HL-60 (cell line): ENCODE measurements at regions not wholly inside any gene's neighbourhood (a gene's known extent, or its start where the extent isn't known, plus 50 kb on each side); places are given as distances from the start of the nearest gene placed in this dataset.

Experiments
- GABPA ChIP-seq: IDR thresholded peaks from 2 replicates; pipeline ENCODE4 v1.6.1; 2012; ENCODE audit warnings: low read depth
- POLR2AphosphoS5 ChIP-seq: IDR thresholded peaks from 2 replicates; pipeline ENCODE4 v1.6.1; 2012; ENCODE audit warnings: low read depth
- TF ChIP-seq, protein P1 (sequence below): IDR thresholded peaks from 2 replicates; pipeline ENCODE4 v1.6.1; 2012; ENCODE audit warnings: low read depth; ENCODE audit not compliant: insufficient replicate concordance
- TF ChIP-seq, protein P2 (sequence below): IDR thresholded peaks from one replicate; pipeline ENCODE4 v1.5.1; 2011; ENCODE audit warnings: low read length, control low read depth, inconsistent platforms; ENCODE audit not compliant: insufficient read depth

DNA sequence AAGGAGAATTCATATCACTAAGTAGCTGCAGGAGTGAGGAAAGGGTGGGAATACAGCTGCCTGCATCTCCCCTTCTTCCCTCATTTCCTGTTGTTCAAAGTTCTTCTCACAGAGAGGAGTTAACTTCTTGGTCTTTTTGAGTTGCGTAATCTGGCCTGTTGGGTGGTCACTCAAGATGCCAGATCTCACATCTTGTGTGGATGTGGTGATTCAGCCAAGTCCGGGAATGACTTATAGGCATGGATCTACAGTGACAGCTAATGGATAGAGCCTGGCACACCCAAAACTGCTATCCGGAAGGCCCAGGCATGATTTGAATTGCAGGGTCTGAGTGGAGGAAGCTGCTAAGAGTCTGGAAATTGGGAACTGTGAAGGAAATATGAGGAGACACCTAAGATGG lies 100.2 kb upstream of the SLC35B3 start:
- TF ChIP-seq, protein P1, sequence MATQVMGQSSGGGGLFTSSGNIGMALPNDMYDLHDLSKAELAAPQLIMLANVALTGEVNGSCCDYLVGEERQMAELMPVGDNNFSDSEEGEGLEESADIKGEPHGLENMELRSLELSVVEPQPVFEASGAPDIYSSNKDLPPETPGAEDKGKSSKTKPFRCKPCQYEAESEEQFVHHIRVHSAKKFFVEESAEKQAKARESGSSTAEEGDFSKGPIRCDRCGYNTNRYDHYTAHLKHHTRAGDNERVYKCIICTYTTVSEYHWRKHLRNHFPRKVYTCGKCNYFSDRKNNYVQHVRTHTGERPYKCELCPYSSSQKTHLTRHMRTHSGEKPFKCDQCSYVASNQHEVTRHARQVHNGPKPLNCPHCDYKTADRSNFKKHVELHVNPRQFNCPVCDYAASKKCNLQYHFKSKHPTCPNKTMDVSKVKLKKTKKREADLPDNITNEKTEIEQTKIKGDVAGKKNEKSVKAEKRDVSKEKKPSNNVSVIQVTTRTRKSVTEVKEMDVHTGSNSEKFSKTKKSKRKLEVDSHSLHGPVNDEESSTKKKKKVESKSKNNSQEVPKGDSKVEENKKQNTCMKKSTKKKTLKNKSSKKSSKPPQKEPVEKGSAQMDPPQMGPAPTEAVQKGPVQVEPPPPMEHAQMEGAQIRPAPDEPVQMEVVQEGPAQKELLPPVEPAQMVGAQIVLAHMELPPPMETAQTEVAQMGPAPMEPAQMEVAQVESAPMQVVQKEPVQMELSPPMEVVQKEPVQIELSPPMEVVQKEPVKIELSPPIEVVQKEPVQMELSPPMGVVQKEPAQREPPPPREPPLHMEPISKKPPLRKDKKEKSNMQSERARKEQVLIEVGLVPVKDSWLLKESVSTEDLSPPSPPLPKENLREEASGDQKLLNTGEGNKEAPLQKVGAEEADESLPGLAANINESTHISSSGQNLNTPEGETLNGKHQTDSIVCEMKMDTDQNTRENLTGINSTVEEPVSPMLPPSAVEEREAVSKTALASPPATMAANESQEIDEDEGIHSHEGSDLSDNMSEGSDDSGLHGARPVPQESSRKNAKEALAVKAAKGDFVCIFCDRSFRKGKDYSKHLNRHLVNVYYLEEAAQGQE: no peak
- TF ChIP-seq POLR2AphosphoS5 (no peak), GABPA (no peak)
- TF ChIP-seq, protein P2, sequence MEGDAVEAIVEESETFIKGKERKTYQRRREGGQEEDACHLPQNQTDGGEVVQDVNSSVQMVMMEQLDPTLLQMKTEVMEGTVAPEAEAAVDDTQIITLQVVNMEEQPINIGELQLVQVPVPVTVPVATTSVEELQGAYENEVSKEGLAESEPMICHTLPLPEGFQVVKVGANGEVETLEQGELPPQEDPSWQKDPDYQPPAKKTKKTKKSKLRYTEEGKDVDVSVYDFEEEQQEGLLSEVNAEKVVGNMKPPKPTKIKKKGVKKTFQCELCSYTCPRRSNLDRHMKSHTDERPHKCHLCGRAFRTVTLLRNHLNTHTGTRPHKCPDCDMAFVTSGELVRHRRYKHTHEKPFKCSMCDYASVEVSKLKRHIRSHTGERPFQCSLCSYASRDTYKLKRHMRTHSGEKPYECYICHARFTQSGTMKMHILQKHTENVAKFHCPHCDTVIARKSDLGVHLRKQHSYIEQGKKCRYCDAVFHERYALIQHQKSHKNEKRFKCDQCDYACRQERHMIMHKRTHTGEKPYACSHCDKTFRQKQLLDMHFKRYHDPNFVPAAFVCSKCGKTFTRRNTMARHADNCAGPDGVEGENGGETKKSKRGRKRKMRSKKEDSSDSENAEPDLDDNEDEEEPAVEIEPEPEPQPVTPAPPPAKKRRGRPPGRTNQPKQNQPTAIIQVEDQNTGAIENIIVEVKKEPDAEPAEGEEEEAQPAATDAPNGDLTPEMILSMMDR: no peak
